ENCODE measurements at regions not wholly inside any gene's neighbourhood (a gene's known extent, or its start where the extent isn't known, plus 50 kb on each side); places are given as distances from the start of the nearest gene placed in this dataset.

DNA sequence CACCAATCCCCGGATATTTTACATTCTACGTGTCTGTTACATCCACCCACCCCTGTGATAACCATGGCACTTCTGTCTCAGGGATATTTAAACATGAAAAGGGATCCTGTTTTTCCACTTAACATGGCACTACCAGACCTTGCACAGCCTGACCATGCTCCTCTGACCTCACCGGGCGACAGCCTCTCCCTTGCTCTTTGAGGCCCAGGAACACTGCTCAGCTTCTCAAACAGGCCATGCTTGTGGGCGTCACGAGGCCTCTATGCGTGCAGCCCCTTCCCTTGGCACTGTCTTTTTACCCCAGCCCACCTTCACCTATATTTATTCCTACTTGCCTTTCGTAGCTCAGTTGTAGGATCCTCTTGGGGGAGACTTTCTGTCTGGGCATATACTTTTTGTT is 385.6 kb downstream of the UQCRFS1 start:
- CTCF ChIA-PET: no interaction called here
- Mint-ChIP-seq H3K27me3 (ENCODE audit: unreplicated experiment) (peaks cover 39% of the 10 kb centered on the region), H3K4me1 (ENCODE audit: low read depth, unreplicated experiment) (no peaks in the 10 kb centered on the region), H3K4me3 (ENCODE audit: low read depth, unreplicated experiment) (no peak overlapping the region), H3K36me3 (ENCODE audit: insufficient read depth, unreplicated experiment) (no peaks in the 10 kb centered on the region), H3K9me3 (ENCODE audit: low read depth, unreplicated experiment) (peaks cover 5% of the 10 kb centered on the region), H3K27ac (ENCODE audit: unreplicated experiment) (no peak overlapping the region)
- no TSS peak for BruUV-seq (replicated peaks)
- no peak for DNase-seq
- intact Hi-C loops (cut with micrococcal nuclease; ENCODE audit: unreplicated experiment): no loop called here
- TF ChIP-seq, protein P1, sequence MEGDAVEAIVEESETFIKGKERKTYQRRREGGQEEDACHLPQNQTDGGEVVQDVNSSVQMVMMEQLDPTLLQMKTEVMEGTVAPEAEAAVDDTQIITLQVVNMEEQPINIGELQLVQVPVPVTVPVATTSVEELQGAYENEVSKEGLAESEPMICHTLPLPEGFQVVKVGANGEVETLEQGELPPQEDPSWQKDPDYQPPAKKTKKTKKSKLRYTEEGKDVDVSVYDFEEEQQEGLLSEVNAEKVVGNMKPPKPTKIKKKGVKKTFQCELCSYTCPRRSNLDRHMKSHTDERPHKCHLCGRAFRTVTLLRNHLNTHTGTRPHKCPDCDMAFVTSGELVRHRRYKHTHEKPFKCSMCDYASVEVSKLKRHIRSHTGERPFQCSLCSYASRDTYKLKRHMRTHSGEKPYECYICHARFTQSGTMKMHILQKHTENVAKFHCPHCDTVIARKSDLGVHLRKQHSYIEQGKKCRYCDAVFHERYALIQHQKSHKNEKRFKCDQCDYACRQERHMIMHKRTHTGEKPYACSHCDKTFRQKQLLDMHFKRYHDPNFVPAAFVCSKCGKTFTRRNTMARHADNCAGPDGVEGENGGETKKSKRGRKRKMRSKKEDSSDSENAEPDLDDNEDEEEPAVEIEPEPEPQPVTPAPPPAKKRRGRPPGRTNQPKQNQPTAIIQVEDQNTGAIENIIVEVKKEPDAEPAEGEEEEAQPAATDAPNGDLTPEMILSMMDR (IDR thresholded peaks at IDR 0.05; ENCODE audit: unreplicated experiment): no peak

DNA sequence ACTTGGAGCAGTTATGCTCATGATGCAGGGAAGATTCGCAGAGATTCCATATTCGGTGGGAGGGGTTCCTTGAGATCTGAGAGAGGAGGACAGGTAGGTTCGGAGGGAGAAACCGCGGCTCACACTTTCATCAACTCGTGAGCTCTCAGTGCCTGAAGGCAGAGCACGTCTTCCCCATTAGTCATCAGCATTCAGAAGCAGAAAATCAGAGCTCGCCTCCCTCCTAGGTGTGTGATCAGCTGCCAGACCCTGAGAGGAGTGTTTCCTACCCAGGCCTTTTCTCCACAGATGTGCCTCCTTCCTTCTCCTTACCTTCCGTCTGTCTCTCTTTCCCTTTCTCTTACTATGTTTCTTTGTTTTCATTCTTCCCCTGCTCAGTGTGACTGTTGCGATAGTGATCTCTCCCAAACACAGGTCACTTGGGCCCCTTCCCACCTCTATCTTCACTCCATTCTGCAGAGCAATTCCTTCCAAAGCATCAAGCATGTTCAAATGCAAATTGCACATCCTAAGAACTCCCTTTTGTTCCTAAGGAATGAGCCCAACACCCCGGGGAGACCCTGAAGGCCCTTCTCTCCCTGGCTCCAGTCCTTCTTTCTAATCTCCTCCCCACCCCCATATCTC is 389.5 kb downstream of the UQCRFS1 start:
- Mint-ChIP-seq H3K27ac (ENCODE audit: unreplicated experiment) (no peak overlapping the region), H3K4me1 (ENCODE audit: low read depth, unreplicated experiment) (no peaks in the 10 kb centered on the region), H3K36me3 (ENCODE audit: insufficient read depth, unreplicated experiment) (no peaks in the 10 kb centered on the region), H3K9me3 (ENCODE audit: low read depth, unreplicated experiment) (peaks cover 5% of the 10 kb centered on the region), H3K27me3 (ENCODE audit: unreplicated experiment) (peaks cover 41% of the 10 kb centered on the region), H3K4me3 (ENCODE audit: low read depth, unreplicated experiment) (no peak overlapping the region)
- CTCF ChIA-PET: no interaction called here
- intact Hi-C loops (cut with micrococcal nuclease; ENCODE audit: unreplicated experiment): no loop called here
- no TSS peak for BruUV-seq (replicated peaks)
- DNase-seq: no peak
- TF ChIP-seq, protein P1 (IDR thresholded peaks at IDR 0.05; ENCODE audit: unreplicated experiment): no peak

DNA sequence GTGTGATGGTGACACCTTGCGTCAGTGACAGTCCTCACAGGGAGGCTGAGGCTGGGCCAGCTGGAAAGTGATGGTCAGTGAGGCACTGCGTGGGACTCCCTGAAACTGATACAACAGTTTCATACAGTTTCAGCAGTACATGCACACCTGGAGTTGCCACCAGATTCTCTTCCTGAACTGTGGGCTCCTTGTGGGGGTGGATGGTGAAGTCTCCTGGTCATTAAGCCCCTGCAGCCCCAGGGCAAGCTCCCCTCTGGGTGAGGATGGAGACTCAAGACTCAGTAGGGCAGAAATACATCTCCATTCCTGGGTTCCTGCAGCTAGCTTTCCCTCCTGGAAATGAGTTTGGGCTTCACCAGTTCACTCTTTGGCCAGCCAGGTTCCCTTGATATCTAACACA is 392.7 kb downstream of the UQCRFS1 start:
- TF ChIP-seq, protein P1 (IDR thresholded peaks at IDR 0.05; ENCODE audit: unreplicated experiment): no peak
- no peak overlapping the region for H3K27ac Mint-ChIP-seq (ENCODE audit: unreplicated experiment)
- intact Hi-C loops (cut with micrococcal nuclease; ENCODE audit: unreplicated experiment): no loop called here
- H3K4me3 Mint-ChIP-seq (ENCODE audit: low read depth, unreplicated experiment): no peak overlapping the region
- peaks cover 11% of the 10 kb centered on the region for H3K9me3 Mint-ChIP-seq (ENCODE audit: low read depth, unreplicated experiment)
- H3K27me3 Mint-ChIP-seq (ENCODE audit: unreplicated experiment): peaks cover 54% of the 10 kb centered on the region
- BruUV-seq (replicated peaks): no TSS peak
- CTCF ChIA-PET: no interaction called here
- H3K36me3 Mint-ChIP-seq (ENCODE audit: insufficient read depth, unreplicated experiment): no peaks in the 10 kb centered on the region
- no peak for DNase-seq
- no peaks in the 10 kb centered on the region for H3K4me1 Mint-ChIP-seq (ENCODE audit: low read depth, unreplicated experiment)

DNA sequence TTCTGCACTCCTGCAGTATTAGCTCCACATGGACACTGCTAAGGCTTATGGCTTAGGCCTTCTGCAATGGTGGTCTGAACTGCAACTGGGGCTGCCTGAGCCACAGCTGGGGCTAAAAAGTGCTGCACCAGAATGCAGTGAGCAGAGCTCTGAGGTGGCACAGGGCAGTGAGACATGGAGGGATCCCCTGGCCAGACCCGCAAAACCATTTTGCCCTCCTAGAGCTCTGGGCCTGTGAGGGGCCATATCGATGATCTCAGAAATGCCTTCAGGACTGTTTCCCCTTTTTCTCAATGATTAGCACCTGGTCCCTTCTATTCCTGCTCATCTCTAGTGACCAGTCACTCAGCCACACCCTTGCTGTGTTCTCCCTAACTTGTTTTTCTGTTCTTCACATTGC is 397.7 kb downstream of the UQCRFS1 start:
- Mint-ChIP-seq H3K4me1 (ENCODE audit: low read depth, unreplicated experiment) (no peaks in the 10 kb centered on the region), H3K27ac (ENCODE audit: unreplicated experiment) (no peak overlapping the region), H3K27me3 (ENCODE audit: unreplicated experiment) (peaks cover 24% of the 10 kb centered on the region), H3K36me3 (ENCODE audit: insufficient read depth, unreplicated experiment) (no peaks in the 10 kb centered on the region), H3K9me3 (ENCODE audit: low read depth, unreplicated experiment) (peaks cover 5% of the 10 kb centered on the region), H3K4me3 (ENCODE audit: low read depth, unreplicated experiment) (no peak overlapping the region)
- CTCF ChIA-PET: interaction anchor here (0.6 kb wide), 1 partner anchor 385 kb away, joined by 6 read pairs; no protein-coding TSS in a partner anchor
- TF ChIP-seq, protein P1 (IDR thresholded peaks at IDR 0.05; ENCODE audit: unreplicated experiment): no peak
- DNase-seq: no peak
- BruUV-seq (replicated peaks): no TSS peak
- intact Hi-C loops (cut with micrococcal nuclease; ENCODE audit: unreplicated experiment): no loop called here

Measured in Calu3 (cell line).